ENCODE measurements at regions not wholly inside any gene's neighbourhood (a gene's known extent, or its start where the extent isn't known, plus 50 kb on each side); places are given as distances from the start of the nearest gene placed in this dataset.

DNA sequence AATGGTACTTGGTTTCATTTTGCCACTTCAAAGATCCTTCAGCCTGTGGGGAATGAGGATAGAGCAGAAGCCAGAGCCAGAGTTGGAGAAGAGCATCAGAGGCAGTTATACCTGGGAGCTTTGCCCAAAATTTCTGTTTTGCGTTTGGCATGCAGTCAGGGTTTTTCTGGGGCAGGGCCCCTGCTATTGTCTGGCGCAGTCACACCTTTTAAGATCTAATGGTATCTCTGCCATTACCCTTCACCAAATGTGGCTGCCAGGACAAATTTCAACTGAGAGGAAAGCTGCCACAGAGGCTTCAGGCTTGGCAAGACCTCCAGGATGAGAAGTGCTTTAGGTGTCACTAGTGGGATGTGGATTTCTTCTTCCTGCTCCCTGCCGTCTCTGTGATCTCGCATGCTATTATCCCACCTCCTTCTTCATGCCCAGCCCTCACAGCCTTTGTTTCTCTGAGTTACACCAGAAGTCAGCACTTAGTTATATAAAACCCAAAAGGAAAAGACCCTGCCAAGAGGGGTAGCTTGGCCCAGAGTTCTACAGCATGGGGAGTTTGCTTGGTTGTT lies 357.0 kb downstream of the TLE4 start:
- TF ChIP-seq EZH2 (IDR thresholded peaks at IDR 0.05; ENCODE audit: borderline replicate concordance) (no peak), EZH2phosphoT487 (IDR thresholded peaks at IDR 0.05; ENCODE audit: low read depth, severe bottlenecking, unreplicated experiment) (no peak)

All from hepatocyte (in vitro differentiated cells).